ENCODE measurements at regions not wholly inside any gene's neighbourhood (a gene's known extent, or its start where the extent isn't known, plus 50 kb on each side); places are given as distances from the start of the nearest gene placed in this dataset.
"Not testable (repeated sequence)": the region's sequence is repeated elsewhere in the genome, so short reads cannot be mapped to it uniquely, and the experiment has no call there.

- DNase-seq (ENCODE audit: low spot score in 2 of 2), result no peak
- TF ChIP-seq CTCF (IDR thresholded peaks at IDR 0.05), result no peak
- 48 to 67% methylated on average over 3 of the region's 3 CpGs for WGBS, 2 donors
- H3K4me3 ChIP-seq (ENCODE audit: low read depth, poor library complexity, severe bottlenecking), result no peak overlapping the region
- intact Hi-C loops (cut with DNase I; ENCODE audit: low total_unique reads), result no loop called here
Observed at GRCh38 chr5:145667742-145668141, 167.4 kb downstream of the PRELID2 start.

- no peak for TF ChIP-seq POLR2A (IDR thresholded peaks at IDR 0.05)
- no peak for TF ChIP-seq CTCF (IDR thresholded peaks at IDR 0.05)
- no peak for DNase-seq (ENCODE audit: low spot score in 2 of 2)
- no peak overlapping the region for H3K4me3 ChIP-seq (ENCODE audit: low read depth, poor library complexity, severe bottlenecking)
- intact Hi-C loops (cut with DNase I; ENCODE audit: low total_unique reads), result no loop called here
- WGBS, 2 donors, result 53 to 65% methylated on average over 3 of the region's 3 CpGs
Observed at GRCh38 chr5:145666591-145666990, 168.6 kb downstream of the PRELID2 start.

GRCh38 chr5:145661737-145662485, 173.2 kb downstream of the PRELID2 start:
- DNase-seq (ENCODE audit: low spot score in 2 of 2), result no peak
- WGBS, 2 donors, result 50 to 63% methylated on average over 3 of the region's 3 CpGs
- intact Hi-C loops (cut with DNase I; ENCODE audit: low total_unique reads), result no loop called here
- H3K4me3 ChIP-seq (ENCODE audit: low read depth, poor library complexity, severe bottlenecking), result no peak overlapping the region
- TF ChIP-seq CTCF (IDR thresholded peaks at IDR 0.05) (no peak), POLR2A (IDR thresholded peaks at IDR 0.05) (no peak)

- TF ChIP-seq CTCF (IDR thresholded peaks at IDR 0.05), result no peak
- TF ChIP-seq POLR2A (IDR thresholded peaks at IDR 0.05), result no peak
- no peak for DNase-seq (ENCODE audit: low spot score in 2 of 2)
- no peak overlapping the region for H3K4me3 ChIP-seq (ENCODE audit: low read depth, poor library complexity, severe bottlenecking)
- WGBS, 2 donors, result 42 to 60% methylated on average over 7 of the region's 7 CpGs
- intact Hi-C loops (cut with DNase I; ENCODE audit: low total_unique reads), result no loop called here
Observed at GRCh38 chr5:145660897-145661640, 174.1 kb downstream of the PRELID2 start.

GRCh38 chr5:145658435-145658834, 176.7 kb downstream of the PRELID2 start:
- TF ChIP-seq POLR2A (IDR thresholded peaks at IDR 0.05) (no peak), CTCF (IDR thresholded peaks at IDR 0.05) (no peak)
- 81 to 98% methylated on average over 3 of the region's 3 CpGs for WGBS, 2 donors
- intact Hi-C loops (cut with DNase I; ENCODE audit: low total_unique reads), result no loop called here
- H3K4me3 ChIP-seq (ENCODE audit: low read depth, poor library complexity, severe bottlenecking), result no peak overlapping the region
- DNase-seq (ENCODE audit: low spot score in 2 of 2), result no peak

- WGBS, 2 donors, result 95 to 97% methylated on average over 3 of the region's 3 CpGs
- intact Hi-C loops (cut with DNase I; ENCODE audit: low total_unique reads); H3K4me3 ChIP-seq (ENCODE audit: low read depth, poor library complexity, severe bottlenecking); DNase-seq (ENCODE audit: low spot score in 2 of 2): not testable (repeated sequence)
Observed at GRCh38 chr5:145652700-145653099, 182.4 kb downstream of the PRELID2 start.

GRCh38 chr5:145647137-145647536, 188.0 kb downstream of the PRELID2 start:
- 71 to 73% methylated on average over 7 of the region's 7 CpGs for WGBS, 2 donors

GRCh38 chr5:145643214-145643613, 191.9 kb downstream of the PRELID2 start:
- H3K4me3 ChIP-seq (ENCODE audit: low read depth, poor library complexity, severe bottlenecking); DNase-seq (ENCODE audit: low spot score in 2 of 2); intact Hi-C loops (cut with DNase I; ENCODE audit: low total_unique reads): not testable (repeated sequence)
- 74 to 82% methylated on average over 1 of the region's 1 CpG for WGBS, 2 donors

More at GRCh38 chr5:145647137-145647536, 188.0 kb downstream of the PRELID2 start:
- H3K4me3 ChIP-seq (ENCODE audit: low read depth, poor library complexity, severe bottlenecking); intact Hi-C loops (cut with DNase I; ENCODE audit: low total_unique reads); DNase-seq (ENCODE audit: low spot score in 2 of 2): not testable (repeated sequence)
